ENCODE measurements at regions not wholly inside any gene's neighbourhood (a gene's known extent, or its start where the extent isn't known, plus 50 kb on each side); places are given as distances from the start of the nearest gene placed in this dataset.

DNA sequence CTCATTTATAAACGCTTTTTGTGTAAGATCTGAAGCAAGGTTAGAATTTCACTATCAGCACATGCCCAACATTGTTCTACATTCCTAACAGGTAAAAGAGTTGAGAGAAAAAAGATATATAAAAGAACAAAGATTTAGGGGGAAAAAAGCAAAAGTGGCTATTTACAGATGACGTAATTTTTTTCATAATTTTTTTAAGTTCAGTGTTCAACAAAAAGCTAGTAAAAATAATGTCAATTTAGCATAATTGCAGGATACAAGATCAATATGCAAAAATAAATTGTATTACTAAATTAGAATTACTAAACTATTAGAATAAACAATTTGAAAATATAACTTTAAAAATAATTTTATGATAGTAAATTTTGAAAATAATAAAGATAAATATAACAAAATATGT, 405.0 kb downstream of the SEMA3D start:
- no peaks in the 10 kb centered on the region for H3K9me3 ChIP-seq (ENCODE audit: control insufficient read depth, low read length)
- H3K27ac ChIP-seq, result no peak overlapping the region
- no peak overlapping the region for H2AFZ ChIP-seq
- no peak overlapping the region for H3K9ac ChIP-seq
- H3K36me3 ChIP-seq (ENCODE audit: control insufficient read depth, insufficient read depth, low read length), result no peaks in the 10 kb centered on the region
- no peak overlapping the region for H3K4me2 ChIP-seq (ENCODE audit: low read length)
- H3K27me3 ChIP-seq (ENCODE audit: control insufficient read depth, insufficient read depth, low read length), result no peaks in the 10 kb centered on the region
- H3K79me2 ChIP-seq, result no peaks in the 10 kb centered on the region
- H3K4me1 ChIP-seq, result no peaks in the 10 kb centered on the region
- TF ChIP-seq, protein P1, sequence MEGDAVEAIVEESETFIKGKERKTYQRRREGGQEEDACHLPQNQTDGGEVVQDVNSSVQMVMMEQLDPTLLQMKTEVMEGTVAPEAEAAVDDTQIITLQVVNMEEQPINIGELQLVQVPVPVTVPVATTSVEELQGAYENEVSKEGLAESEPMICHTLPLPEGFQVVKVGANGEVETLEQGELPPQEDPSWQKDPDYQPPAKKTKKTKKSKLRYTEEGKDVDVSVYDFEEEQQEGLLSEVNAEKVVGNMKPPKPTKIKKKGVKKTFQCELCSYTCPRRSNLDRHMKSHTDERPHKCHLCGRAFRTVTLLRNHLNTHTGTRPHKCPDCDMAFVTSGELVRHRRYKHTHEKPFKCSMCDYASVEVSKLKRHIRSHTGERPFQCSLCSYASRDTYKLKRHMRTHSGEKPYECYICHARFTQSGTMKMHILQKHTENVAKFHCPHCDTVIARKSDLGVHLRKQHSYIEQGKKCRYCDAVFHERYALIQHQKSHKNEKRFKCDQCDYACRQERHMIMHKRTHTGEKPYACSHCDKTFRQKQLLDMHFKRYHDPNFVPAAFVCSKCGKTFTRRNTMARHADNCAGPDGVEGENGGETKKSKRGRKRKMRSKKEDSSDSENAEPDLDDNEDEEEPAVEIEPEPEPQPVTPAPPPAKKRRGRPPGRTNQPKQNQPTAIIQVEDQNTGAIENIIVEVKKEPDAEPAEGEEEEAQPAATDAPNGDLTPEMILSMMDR (IDR thresholded peaks at IDR 0.05), result no peak
- no peak overlapping the region for H3K4me3 ChIP-seq (ENCODE audit: low read depth, low read length)

DNA sequence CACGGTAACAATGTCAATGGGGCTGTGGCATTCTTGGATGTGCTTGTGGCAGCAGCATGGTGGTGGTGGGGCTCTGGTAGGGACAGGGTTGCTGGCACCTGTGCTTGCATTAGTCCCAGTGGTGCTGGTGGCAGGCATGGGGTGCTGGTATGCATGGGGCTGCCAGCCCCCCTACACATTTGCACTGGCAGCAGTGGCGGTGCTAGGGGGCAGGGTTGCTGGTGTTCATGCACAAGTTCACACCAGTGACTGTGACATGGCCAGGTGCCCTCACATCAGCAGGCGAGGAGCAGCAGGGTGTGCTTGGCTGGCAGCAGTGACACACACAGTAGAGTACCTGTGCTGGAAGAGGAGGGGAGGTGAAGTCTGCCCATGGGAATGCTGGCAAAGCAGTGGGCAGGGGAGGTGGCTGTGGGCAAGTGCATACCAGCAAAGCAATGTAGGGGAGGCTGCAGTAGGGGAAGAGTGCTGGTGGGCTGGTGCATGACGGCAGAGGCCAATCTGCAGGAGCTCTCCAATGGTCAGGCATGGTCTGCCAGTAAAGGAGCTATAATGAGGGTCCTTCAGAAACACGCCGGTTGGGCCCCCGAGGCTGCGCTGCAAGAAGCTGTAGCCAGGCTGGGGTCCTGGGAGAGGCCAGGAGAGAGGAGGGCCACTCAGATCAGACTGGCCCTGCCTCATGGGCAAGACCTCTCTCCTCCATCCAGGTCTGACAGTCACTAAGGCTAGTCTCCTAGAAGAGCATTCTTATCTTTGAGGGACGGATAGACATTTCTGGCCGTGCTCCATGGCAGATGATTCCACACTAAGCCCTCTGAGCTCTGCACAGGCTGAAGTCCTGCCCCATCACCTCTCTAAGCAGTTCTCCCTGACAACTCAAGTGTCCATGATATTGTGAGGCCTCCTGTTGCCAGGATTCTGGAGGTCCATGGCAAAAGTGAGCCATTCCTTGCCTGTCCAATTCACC, 406.4 kb downstream of the SEMA3D start:
- Histone ChIP-seq H3K9ac (no peak overlapping the region), H3K27me3 (ENCODE audit: control insufficient read depth, insufficient read depth, low read length) (no peaks in the 10 kb centered on the region), H3K9me3 (ENCODE audit: control insufficient read depth, low read length) (no peaks in the 10 kb centered on the region), H3K79me2 (no peaks in the 10 kb centered on the region), H3K4me2 (ENCODE audit: low read length) (no peak overlapping the region), H3K4me1 (no peaks in the 10 kb centered on the region), H3K27ac (no peak overlapping the region), H3K4me3 (ENCODE audit: low read depth, low read length) (no peak overlapping the region), H2AFZ (no peak overlapping the region), H3K36me3 (ENCODE audit: control insufficient read depth, insufficient read depth, low read length) (no peaks in the 10 kb centered on the region)
- TF ChIP-seq, protein P1 (IDR thresholded peaks at IDR 0.05), result no peak

DNA sequence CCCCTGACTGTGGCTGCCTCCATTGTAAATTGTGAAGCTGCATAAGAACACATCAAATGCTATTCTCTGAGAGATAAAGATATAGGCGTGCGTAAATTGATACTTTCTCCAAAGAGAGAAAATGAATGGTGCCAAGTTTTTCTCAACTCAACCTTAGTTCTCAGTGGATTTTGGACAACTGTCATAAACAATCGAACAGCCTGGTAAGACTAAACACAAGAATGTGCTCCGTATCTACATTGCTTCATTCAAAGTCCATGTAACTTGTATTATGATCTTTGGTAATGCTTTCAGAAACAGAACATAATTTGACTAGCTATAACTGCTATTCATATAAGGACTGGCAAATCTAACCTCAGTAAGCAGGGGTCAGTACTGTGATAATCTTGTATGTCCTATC, 429.1 kb downstream of the SEMA3D start:
- TF ChIP-seq, protein P1 (IDR thresholded peaks at IDR 0.05), result no peak
- Histone ChIP-seq H3K4me1 (no peaks in the 10 kb centered on the region), H3K9ac (no peak overlapping the region), H3K9me3 (ENCODE audit: control insufficient read depth, low read length) (no peaks in the 10 kb centered on the region), H3K27me3 (ENCODE audit: control insufficient read depth, insufficient read depth, low read length) (no peaks in the 10 kb centered on the region), H3K36me3 (ENCODE audit: control insufficient read depth, insufficient read depth, low read length) (no peaks in the 10 kb centered on the region), H2AFZ (no peak overlapping the region), H3K79me2 (no peaks in the 10 kb centered on the region), H3K4me3 (ENCODE audit: low read depth, low read length) (no peak overlapping the region), H3K4me2 (ENCODE audit: low read length) (no peak overlapping the region), H3K27ac (no peak overlapping the region)

DNA sequence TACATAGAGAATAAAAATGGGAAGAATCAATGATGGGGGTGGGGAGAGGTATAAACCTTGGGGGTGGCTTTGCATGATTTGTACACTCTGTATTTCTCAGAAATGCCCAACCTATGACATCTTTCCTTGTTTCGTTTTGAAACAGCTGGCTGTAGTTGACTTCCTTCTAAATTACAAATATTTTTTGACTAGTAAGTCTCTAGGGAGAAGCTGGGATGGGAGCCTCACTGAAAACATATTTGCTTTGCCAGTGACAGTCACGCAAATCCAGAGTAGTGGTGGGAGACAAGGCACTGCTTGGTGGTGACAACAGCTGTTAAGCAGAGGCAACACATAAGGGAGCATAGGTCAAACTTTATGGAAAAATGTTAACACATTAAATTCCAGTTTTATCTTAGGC, 440.5 kb downstream of the SEMA3D start:
- no peak overlapping the region for H3K9ac ChIP-seq
- no peak overlapping the region for H2AFZ ChIP-seq
- H3K27me3 ChIP-seq (ENCODE audit: control insufficient read depth, insufficient read depth, low read length), result no peaks in the 10 kb centered on the region
- H3K4me2 ChIP-seq (ENCODE audit: low read length), result no peak overlapping the region
- no peak overlapping the region for H3K4me3 ChIP-seq (ENCODE audit: low read depth, low read length)
- no peaks in the 10 kb centered on the region for H3K79me2 ChIP-seq
- no peak overlapping the region for H3K27ac ChIP-seq
- TF ChIP-seq, protein P1 (IDR thresholded peaks at IDR 0.05), result no peak
- no peaks in the 10 kb centered on the region for H3K36me3 ChIP-seq (ENCODE audit: control insufficient read depth, insufficient read depth, low read length)
- H3K9me3 ChIP-seq (ENCODE audit: control insufficient read depth, low read length), result no peaks in the 10 kb centered on the region
- no peaks in the 10 kb centered on the region for H3K4me1 ChIP-seq

DNA sequence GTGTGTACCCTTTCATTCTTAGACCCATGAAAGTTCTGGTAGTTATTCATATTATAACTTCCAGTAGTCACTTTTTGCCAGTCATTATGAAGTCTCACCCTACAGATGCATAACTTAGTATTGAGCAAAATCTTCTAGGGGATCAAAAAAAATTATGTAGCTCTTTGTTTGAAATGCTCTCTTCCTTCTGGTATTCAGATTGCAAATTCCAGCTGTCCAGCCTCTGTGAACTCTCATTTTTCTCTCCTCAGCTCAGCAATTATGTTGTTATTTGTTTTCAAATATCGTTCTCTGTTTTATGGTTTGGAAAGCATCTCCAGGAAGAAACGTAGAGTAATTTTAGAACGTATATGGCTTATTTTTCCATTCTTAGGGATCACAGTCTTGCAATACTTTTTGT, 442.5 kb downstream of the SEMA3D start:
- Histone ChIP-seq H2AFZ (no peak overlapping the region), H3K27ac (no peak overlapping the region), H3K36me3 (ENCODE audit: control insufficient read depth, insufficient read depth, low read length) (no peaks in the 10 kb centered on the region), H3K79me2 (no peaks in the 10 kb centered on the region), H3K9ac (no peak overlapping the region), H3K4me1 (no peaks in the 10 kb centered on the region), H3K4me3 (ENCODE audit: low read depth, low read length) (no peak overlapping the region), H3K4me2 (ENCODE audit: low read length) (no peak overlapping the region), H3K9me3 (ENCODE audit: control insufficient read depth, low read length) (no peaks in the 10 kb centered on the region), H3K27me3 (ENCODE audit: control insufficient read depth, insufficient read depth, low read length) (no peaks in the 10 kb centered on the region)
- TF ChIP-seq, protein P1 (IDR thresholded peaks at IDR 0.05), result no peak

All from parathyroid adenoma (tissue), 2 donors.